PC-9 (cell line): ENCODE measurements at regions not wholly inside any gene's neighbourhood (a gene's known extent, or its start where the extent isn't known, plus 50 kb on each side); places are given as distances from the start of the nearest gene placed in this dataset.

Experiments
- BruUV-seq: library from RNA; stranded (reverse); fragments of 400-500 nt; replicated peaks from 2 replicates; lab custom pipeline; 2021; lab: Mats Ljungman, UMichigan
- CTCF ChIA-PET: fragments of 300-600 bp; sonication (Branson Sonifier 250); formaldehyde crosslinking; loops from one replicate; lab custom pipeline; 2022; ENCODE audit warnings: antibody characterized with exemption; lab: Charles Lee
- POLR2A ChIA-PET: fragments of 300-600 bp; sonication (Branson Sonifier 250); formaldehyde crosslinking; loops from one replicate; lab custom pipeline; 2022; ENCODE audit warnings: antibody characterized with exemption; ENCODE audit not compliant: unreplicated experiment; lab: Charles Lee
- DNase-seq, 2 experiments: peaks; one replicate each; pipeline versions ENCODE4 v3.0.0 to v3.0.0-alpha.2; 2015 to 2022; ENCODE audit warnings: mixed read lengths in 1 of 2
- H2AFZ ChIP-seq: fragments of 200-600 bp; sonication (generic); 2 replicates; pipeline ENCODE4 v1.8.1; 2017; ENCODE audit warnings: antibody characterized with exemption
- H3F3A ChIP-seq: fragments of 200-600 bp; sonication (generic); 2 replicates; pipeline ENCODE4 v1.8.1; 2017; ENCODE audit warnings: antibody characterized with exemption, mild to moderate bottlenecking, low read depth; ENCODE audit not compliant: insufficient read depth
- H3K27ac ChIP-seq: fragments of 200-600 bp; sonication (generic); 2 replicates; pipeline ENCODE4 v1.6.1; 2016; ENCODE audit warnings: mixed run types
- H3K27me3 ChIP-seq: fragments of 200-600 bp; sonication (generic); 2 replicates; pipeline ENCODE4 v1.6.1; 2016; ENCODE audit warnings: low read depth, mixed run types; ENCODE audit not compliant: insufficient read depth
- H3K36me3 ChIP-seq: fragments of 200-600 bp; sonication (generic); 2 replicates; pipeline ENCODE4 v1.6.1; 2016; ENCODE audit warnings: low read depth, mixed run types
- H3K4me1 ChIP-seq: fragments of 200-600 bp; sonication (generic); replicated peaks from 2 replicates; pipeline ENCODE4 v1.6.1; 2016; ENCODE audit warnings: mixed run types; ENCODE audit not compliant: insufficient read depth
- H3K4me2 ChIP-seq: fragments of 200-600 bp; sonication (generic); 2 replicates; pipeline ENCODE4 v1.6.1; 2017; ENCODE audit warnings: mixed run types
- H3K4me3 ChIP-seq: fragments of 200-600 bp; sonication (generic); 2 replicates; pipeline ENCODE4 v1.6.1; 2016; ENCODE audit warnings: mixed run types
- H3K79me2 ChIP-seq: fragments of 200-600 bp; sonication (generic); 2 replicates; pipeline ENCODE4 v1.6.1; 2017; ENCODE audit warnings: low read depth, mixed run types
- H3K9me2 ChIP-seq: fragments of 200-600 bp; sonication (generic); 2 replicates; pipeline ENCODE4 v1.8.1; 2017; ENCODE audit warnings: mild to moderate bottlenecking; ENCODE audit not compliant: insufficient read depth
- H3K9me3 ChIP-seq: fragments of 200-600 bp; sonication (generic); 2 replicates; pipeline ENCODE4 v1.8.1; 2016; ENCODE audit warnings: low read depth; ENCODE audit not compliant: insufficient read depth
- H4K20me1 ChIP-seq: fragments of 200-600 bp; sonication (generic); 2 replicates; pipeline ENCODE4 v1.8.1; 2017; ENCODE audit not compliant: insufficient read depth
- EZH2 ChIP-seq: fragments of 200-600 bp; sonication (generic); IDR thresholded peaks from 2 replicates; pipeline ENCODE4 v1.8.0; 2017; ENCODE audit warnings: antibody characterized with exemption, low read depth
- intact Hi-C: fragments of 100-400 bp; cut with micrococcal nuclease; formaldehyde crosslinking; loops from one replicate; pipeline ENCODE4 v1.10.0; 2022; ENCODE audit not compliant: unreplicated experiment
- TF ChIP-seq, protein P1 (sequence below): fragments of 200-600 bp; sonication (generic); conservative IDR thresholded peaks from 2 replicates; pipeline ENCODE4 v1.6.1; 2017; ENCODE audit warnings: mixed run types, antibody characterized with exemption, mild to moderate bottlenecking, moderate library complexity

DNA sequence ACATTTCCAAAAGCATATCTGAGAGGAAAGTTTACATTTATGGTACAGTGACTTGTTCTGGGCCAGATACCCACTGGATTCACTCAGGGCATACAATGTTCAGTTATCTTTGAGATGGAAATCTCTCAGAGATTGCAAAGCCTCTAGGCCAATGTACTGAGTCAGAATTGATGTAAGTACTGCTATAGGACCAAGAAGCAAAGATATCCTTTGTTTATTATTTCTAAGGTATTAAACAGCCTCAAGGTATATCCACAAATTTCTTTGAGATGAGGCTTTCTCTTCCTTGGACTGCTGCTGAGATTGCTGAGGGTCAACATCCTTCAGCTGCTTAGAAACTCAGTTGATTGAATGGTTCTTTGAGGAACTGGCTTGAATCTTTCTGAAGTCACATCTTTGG, 484.0 kb downstream of the METTL15 start:
- ChIA-PET CTCF (no interaction called here), POLR2A (no interaction called here)
- H3K4me3 ChIP-seq = no peak overlapping the region
- no peaks in the 10 kb centered on the region for H3K9me3 ChIP-seq
- H3K79me2 ChIP-seq = no peaks in the 10 kb centered on the region
- no peaks in the 10 kb centered on the region for H3K27me3 ChIP-seq
- no peak overlapping the region for H3K4me2 ChIP-seq
- H2AFZ ChIP-seq = no peak overlapping the region
- no peaks in the 10 kb centered on the region for H3F3A ChIP-seq
- no peaks in the 10 kb centered on the region for H4K20me1 ChIP-seq
- no peaks in the 10 kb centered on the region for H3K36me3 ChIP-seq
- TF ChIP-seq EZH2 = no peak
- TF ChIP-seq, protein P1, sequence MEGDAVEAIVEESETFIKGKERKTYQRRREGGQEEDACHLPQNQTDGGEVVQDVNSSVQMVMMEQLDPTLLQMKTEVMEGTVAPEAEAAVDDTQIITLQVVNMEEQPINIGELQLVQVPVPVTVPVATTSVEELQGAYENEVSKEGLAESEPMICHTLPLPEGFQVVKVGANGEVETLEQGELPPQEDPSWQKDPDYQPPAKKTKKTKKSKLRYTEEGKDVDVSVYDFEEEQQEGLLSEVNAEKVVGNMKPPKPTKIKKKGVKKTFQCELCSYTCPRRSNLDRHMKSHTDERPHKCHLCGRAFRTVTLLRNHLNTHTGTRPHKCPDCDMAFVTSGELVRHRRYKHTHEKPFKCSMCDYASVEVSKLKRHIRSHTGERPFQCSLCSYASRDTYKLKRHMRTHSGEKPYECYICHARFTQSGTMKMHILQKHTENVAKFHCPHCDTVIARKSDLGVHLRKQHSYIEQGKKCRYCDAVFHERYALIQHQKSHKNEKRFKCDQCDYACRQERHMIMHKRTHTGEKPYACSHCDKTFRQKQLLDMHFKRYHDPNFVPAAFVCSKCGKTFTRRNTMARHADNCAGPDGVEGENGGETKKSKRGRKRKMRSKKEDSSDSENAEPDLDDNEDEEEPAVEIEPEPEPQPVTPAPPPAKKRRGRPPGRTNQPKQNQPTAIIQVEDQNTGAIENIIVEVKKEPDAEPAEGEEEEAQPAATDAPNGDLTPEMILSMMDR = no peak
- DNase-seq = no peak
- H3K27ac ChIP-seq = no peak overlapping the region
- H3K9me2 ChIP-seq = no peaks in the 10 kb centered on the region
- intact Hi-C loops = no loop called here
- no peaks in the 10 kb centered on the region for H3K4me1 ChIP-seq
- BruUV-seq = no TSS peak

DNA sequence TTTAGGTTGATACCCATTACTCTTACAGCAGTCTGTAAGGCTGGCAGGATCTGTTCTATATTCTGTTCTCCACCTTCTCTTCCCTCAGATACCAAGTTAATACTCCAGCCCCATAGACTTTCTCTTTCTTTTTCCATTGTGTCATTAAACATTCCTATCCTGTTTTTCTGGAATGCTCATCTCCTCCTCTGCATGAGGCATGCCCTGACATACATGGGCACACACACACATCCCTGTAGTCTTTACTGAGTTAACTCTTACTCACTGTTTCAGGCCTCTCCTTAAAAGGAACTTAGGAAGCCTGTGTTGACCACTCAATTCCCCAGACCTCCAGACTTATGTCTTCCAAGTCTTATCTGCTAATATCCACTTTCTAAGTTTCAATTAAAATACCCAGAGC, 476.8 kb downstream of the METTL15 start:
- H2AFZ ChIP-seq = no peak overlapping the region
- no peak for DNase-seq
- no peaks in the 10 kb centered on the region for H4K20me1 ChIP-seq
- no peak overlapping the region for H3K4me3 ChIP-seq
- H3K4me2 ChIP-seq = no peak overlapping the region
- no peaks in the 10 kb centered on the region for H3K27me3 ChIP-seq
- no peaks in the 10 kb centered on the region for H3K9me2 ChIP-seq
- TF ChIP-seq EZH2 = no peak
- TF ChIP-seq, protein P1 = no peak
- intact Hi-C loops = no loop called here
- H3K36me3 ChIP-seq = no peaks in the 10 kb centered on the region
- no TSS peak for BruUV-seq
- no peaks in the 10 kb centered on the region for H3K79me2 ChIP-seq
- CTCF ChIA-PET = no interaction called here
- POLR2A ChIA-PET = no interaction called here
- no peaks in the 10 kb centered on the region for H3K9me3 ChIP-seq
- H3F3A ChIP-seq = no peaks in the 10 kb centered on the region
- H3K4me1 ChIP-seq = no peaks in the 10 kb centered on the region
- H3K27ac ChIP-seq = no peak overlapping the region

- DNase-seq = no peak
- no peaks in the 10 kb centered on the region for H3F3A ChIP-seq
- TF ChIP-seq, protein P1 = no peak
- no peak for TF ChIP-seq EZH2
- H3K27ac ChIP-seq = no peak overlapping the region
- no peaks in the 10 kb centered on the region for H3K27me3 ChIP-seq
- H3K36me3 ChIP-seq = no peaks in the 10 kb centered on the region
- H4K20me1 ChIP-seq = no peaks in the 10 kb centered on the region
- H3K4me1 ChIP-seq = no peaks in the 10 kb centered on the region
- H3K4me3 ChIP-seq = no peak overlapping the region
- H3K4me2 ChIP-seq = no peak overlapping the region
- no peaks in the 10 kb centered on the region for H3K79me2 ChIP-seq
- no peak overlapping the region for H2AFZ ChIP-seq
- no peaks in the 10 kb centered on the region for H3K9me2 ChIP-seq
- BruUV-seq = no TSS peak
- POLR2A ChIA-PET = no interaction called here
- intact Hi-C loops = no loop called here
- CTCF ChIA-PET = no interaction called here
- no peaks in the 10 kb centered on the region for H3K9me3 ChIP-seq
These were observed 474.3 kb downstream of the METTL15 start for GRCh38 chr11:28582506-28582905.
